ENCODE measurements at regions not wholly inside any gene's neighbourhood (a gene's known extent, or its start where the extent isn't known, plus 50 kb on each side); places are given as distances from the start of the nearest gene placed in this dataset.

GRCh38 chr2:30356776-30357175 is 90.3 kb upstream of the LCLAT1 start:
- no peak for TF ChIP-seq CTCF (IDR thresholded peaks at IDR 0.05; ENCODE audit: unreplicated experiment)
- H3K27me3 Mint-ChIP-seq (ENCODE audit: low read depth): no peaks in the 10 kb centered on the region
- no peak overlapping the region for H3K4me3 Mint-ChIP-seq
- no peaks in the 10 kb centered on the region for H3K36me3 Mint-ChIP-seq
- DNase-seq (ENCODE audit: low spot score in 2 of 2, unreplicated experiment in 2 of 2): no peak
- peak overlapping the region; percentile 39 for H3K27ac Mint-ChIP-seq
- H3K9me3 Mint-ChIP-seq: peaks cover 4% of the 10 kb centered on the region
- H3K4me1 Mint-ChIP-seq: peaks cover 12% of the 10 kb centered on the region

- Mint-ChIP-seq H3K4me1 (peaks cover 16% of the 10 kb centered on the region), H3K27me3 (ENCODE audit: low read depth) (no peaks in the 10 kb centered on the region)
Observed at GRCh38 chr2:30358351-30358750, 88.7 kb upstream of the LCLAT1 start.

DNA sequence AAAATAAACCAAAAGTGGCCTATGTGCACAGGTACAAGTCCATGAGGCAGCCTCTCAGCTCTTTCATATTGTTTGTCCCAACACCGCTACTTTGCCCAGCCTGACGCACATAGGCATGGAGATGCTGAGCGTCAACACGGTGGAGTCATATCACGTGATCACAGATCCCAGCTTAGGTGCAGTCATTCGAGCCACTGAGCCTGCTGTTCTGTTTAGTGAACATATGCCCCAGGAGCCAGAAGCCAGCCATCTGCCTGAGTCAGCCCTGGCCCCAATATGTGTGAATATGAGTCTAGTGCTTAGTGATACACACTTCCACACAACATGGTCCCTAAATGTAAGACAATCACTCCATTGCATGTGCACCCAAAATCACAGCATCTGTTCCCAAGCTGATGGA is 88.2 kb upstream of the LCLAT1 start:
- H3K36me3 Mint-ChIP-seq: no peaks in the 10 kb centered on the region
- H3K4me3 Mint-ChIP-seq: no peak overlapping the region
- H3K27ac Mint-ChIP-seq: peak overlapping the region; percentile 21
- TF ChIP-seq CTCF (IDR thresholded peaks at IDR 0.05; ENCODE audit: unreplicated experiment): no peak
- no peaks in the 10 kb centered on the region for H3K9me3 Mint-ChIP-seq
- no peak for DNase-seq (ENCODE audit: low spot score in 2 of 2, unreplicated experiment in 2 of 2)
- no peaks in the 10 kb centered on the region for H3K27me3 Mint-ChIP-seq (ENCODE audit: low read depth)
- H3K4me1 Mint-ChIP-seq: peaks cover 16% of the 10 kb centered on the region

More at GRCh38 chr2:30358351-30358750, 88.7 kb upstream of the LCLAT1 start:
- Mint-ChIP-seq H3K9me3 (no peaks in the 10 kb centered on the region), H3K36me3 (no peaks in the 10 kb centered on the region), H3K4me3 (no peak overlapping the region), H3K27ac (no peak overlapping the region)
- no peak for TF ChIP-seq CTCF (IDR thresholded peaks at IDR 0.05; ENCODE audit: unreplicated experiment)
- DNase-seq (ENCODE audit: low spot score in 2 of 2, unreplicated experiment in 2 of 2): no peak

DNA sequence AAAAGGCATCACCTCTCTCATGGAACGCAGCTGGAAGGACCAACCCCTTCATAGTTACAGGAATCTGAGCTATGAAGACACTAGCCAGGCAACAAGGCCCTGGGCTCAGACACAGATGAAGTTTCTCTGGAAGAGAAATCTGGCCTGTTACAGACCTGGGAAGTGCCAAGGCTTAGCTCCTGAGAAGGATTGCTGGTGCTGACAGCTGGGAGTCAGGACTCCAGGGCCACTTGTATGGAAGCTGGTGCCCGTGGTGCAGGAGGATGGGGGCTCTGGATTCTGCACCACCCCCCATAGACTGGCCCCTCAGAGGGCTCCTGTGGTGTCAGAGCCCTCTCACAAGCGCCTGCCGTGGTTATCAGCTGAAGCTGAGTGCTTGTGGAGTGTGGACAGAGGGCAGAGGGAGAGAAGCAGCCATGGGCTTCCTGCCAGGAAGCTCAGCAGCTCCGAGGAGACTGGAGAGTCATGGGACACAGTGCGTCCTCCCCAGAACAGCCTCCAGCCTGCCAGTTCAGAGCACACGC is 87.3 kb upstream of the LCLAT1 start:
- Mint-ChIP-seq H3K27me3 (ENCODE audit: low read depth) (no peaks in the 10 kb centered on the region), H3K36me3 (no peaks in the 10 kb centered on the region), H3K9me3 (no peaks in the 10 kb centered on the region), H3K4me3 (no peak overlapping the region), H3K27ac (peak overlapping the region; percentile 86), H3K4me1 (peaks cover 16% of the 10 kb centered on the region)
- TF ChIP-seq CTCF (IDR thresholded peaks at IDR 0.05; ENCODE audit: unreplicated experiment): no peak
- no peak for DNase-seq (ENCODE audit: low spot score in 2 of 2, unreplicated experiment in 2 of 2)

GRCh38 chr2:30361751-30362394 is 85.2 kb upstream of the LCLAT1 start:
- DNase-seq (ENCODE audit: low spot score in 2 of 2, unreplicated experiment in 2 of 2): no peak
- no peaks in the 10 kb centered on the region for H3K27me3 Mint-ChIP-seq (ENCODE audit: low read depth)
- no peak overlapping the region for H3K27ac Mint-ChIP-seq
- no peaks in the 10 kb centered on the region for H3K9me3 Mint-ChIP-seq
- no peak overlapping the region for H3K4me3 Mint-ChIP-seq
- no peak for TF ChIP-seq CTCF (IDR thresholded peaks at IDR 0.05; ENCODE audit: unreplicated experiment)
- H3K36me3 Mint-ChIP-seq: no peaks in the 10 kb centered on the region
- peaks cover 21% of the 10 kb centered on the region for H3K4me1 Mint-ChIP-seq

Measured in mesothelial cell of epicardium (in vitro differentiated cells).